GM18909 (cell line): ENCODE measurements at regions not wholly inside any gene's neighbourhood (a gene's known extent, or its start where the extent isn't known, plus 50 kb on each side); places are given as distances from the start of the nearest gene placed in this dataset.
"Not testable (repeated sequence)": the region's sequence is repeated elsewhere in the genome, so short reads cannot be mapped to it uniquely, and the experiment has no call there.

ENCODE experiments used
- ATAC-seq: cut with Tn5 transposase; IDR thresholded peaks from one replicate; pipeline ENCODE4 v1.9.1; 2021; ENCODE audit warnings: mild to moderate bottlenecking; ENCODE audit not compliant: unreplicated experiment, poor library complexity

GRCh38 chr4:38455092-38455862 is 208.7 kb upstream of the KLF3 start:
- ATAC-seq, result peak; percentile 68

- no peak for ATAC-seq
Observed at GRCh38 chr4:38456096-38456495, 207.9 kb upstream of the KLF3 start.

- no peak for ATAC-seq
Observed at GRCh38 chr4:38461342-38461741, 202.7 kb upstream of the KLF3 start.

GRCh38 chr4:38462367-38463055 is 201.5 kb upstream of the KLF3 start:
- no peak for ATAC-seq

GRCh38 chr4:38463268-38463958 is 200.6 kb upstream of the KLF3 start:
- no peak for ATAC-seq

GRCh38 chr4:38464328-38464727 is 199.7 kb upstream of the KLF3 start:
- no peak for ATAC-seq

- no peak for ATAC-seq
Observed at GRCh38 chr4:38466401-38466800, 197.6 kb upstream of the KLF3 start.

- ATAC-seq, result no peak
Observed at GRCh38 chr4:38467296-38467695, 196.7 kb upstream of the KLF3 start.

GRCh38 chr4:38468339-38468866 is 195.6 kb upstream of the KLF3 start:
- ATAC-seq, result no peak

- no peak for ATAC-seq
Observed at GRCh38 chr4:38469410-38469809, 194.6 kb upstream of the KLF3 start.

- no peak for ATAC-seq
Observed at GRCh38 chr4:38470735-38471262, 193.2 kb upstream of the KLF3 start.

- no peak for ATAC-seq
Observed at GRCh38 chr4:38482696-38483095, 181.3 kb upstream of the KLF3 start.

GRCh38 chr4:38483628-38484027 is 180.4 kb upstream of the KLF3 start:
- not testable (repeated sequence) for ATAC-seq

- no peak for ATAC-seq
Observed at GRCh38 chr4:38489011-38489861, 174.8 kb upstream of the KLF3 start.

- ATAC-seq, result no peak
Observed at GRCh38 chr4:38489924-38490639, 173.9 kb upstream of the KLF3 start.

- no peak for ATAC-seq
Observed at GRCh38 chr4:38490753-38491446, 173.1 kb upstream of the KLF3 start.

- ATAC-seq, result no peak
Observed at GRCh38 chr4:38491854-38492478, 172.0 kb upstream of the KLF3 start.

- no peak for ATAC-seq
Observed at GRCh38 chr4:38493066-38493465, 170.9 kb upstream of the KLF3 start.
